ENCODE measurements at regions not wholly inside any gene's neighbourhood (a gene's known extent, or its start where the extent isn't known, plus 50 kb on each side); places are given as distances from the start of the nearest gene placed in this dataset.
A peak's percentile ranks its signal among the peaks of the same experiment; 100 is the strongest.

- TF ChIP-seq, protein P1, sequence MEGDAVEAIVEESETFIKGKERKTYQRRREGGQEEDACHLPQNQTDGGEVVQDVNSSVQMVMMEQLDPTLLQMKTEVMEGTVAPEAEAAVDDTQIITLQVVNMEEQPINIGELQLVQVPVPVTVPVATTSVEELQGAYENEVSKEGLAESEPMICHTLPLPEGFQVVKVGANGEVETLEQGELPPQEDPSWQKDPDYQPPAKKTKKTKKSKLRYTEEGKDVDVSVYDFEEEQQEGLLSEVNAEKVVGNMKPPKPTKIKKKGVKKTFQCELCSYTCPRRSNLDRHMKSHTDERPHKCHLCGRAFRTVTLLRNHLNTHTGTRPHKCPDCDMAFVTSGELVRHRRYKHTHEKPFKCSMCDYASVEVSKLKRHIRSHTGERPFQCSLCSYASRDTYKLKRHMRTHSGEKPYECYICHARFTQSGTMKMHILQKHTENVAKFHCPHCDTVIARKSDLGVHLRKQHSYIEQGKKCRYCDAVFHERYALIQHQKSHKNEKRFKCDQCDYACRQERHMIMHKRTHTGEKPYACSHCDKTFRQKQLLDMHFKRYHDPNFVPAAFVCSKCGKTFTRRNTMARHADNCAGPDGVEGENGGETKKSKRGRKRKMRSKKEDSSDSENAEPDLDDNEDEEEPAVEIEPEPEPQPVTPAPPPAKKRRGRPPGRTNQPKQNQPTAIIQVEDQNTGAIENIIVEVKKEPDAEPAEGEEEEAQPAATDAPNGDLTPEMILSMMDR (IDR thresholded peaks at IDR 0.05): peak; percentile 30 to 71 (median 56)
- TF ChIP-seq POLR2A (IDR thresholded peaks at IDR 0.05): no peak
Measured at GRCh38 chr14:21852061-21852664, 178.5 kb upstream of the OR4E1 start.
